ENCODE measurements at regions not wholly inside any gene's neighbourhood (a gene's known extent, or its start where the extent isn't known, plus 50 kb on each side); places are given as distances from the start of the nearest gene placed in this dataset.
A peak's percentile ranks its signal among the peaks of the same experiment; 100 is the strongest.

- TF ChIP-seq CTCF (IDR thresholded peaks at IDR 0.05; ENCODE audit: low read depth, low read length), result no peak
- Histone ChIP-seq H3K27ac (no peak overlapping the region), H3K4me3 (no peak overlapping the region), H3K36me3 (no peaks in the 10 kb centered on the region), H3K9me3 (ENCODE audit: low read depth) (no peaks in the 10 kb centered on the region), H3K4me1 (ENCODE audit: low read depth) (no peaks in the 10 kb centered on the region), H3K27me3 (no peaks in the 10 kb centered on the region)
- no peak for DNase-seq (ENCODE audit: low read depth in 1 of 2, low spot score in 1 of 2)
Observed at GRCh38 chr5:129821477-129822131, 73.7 kb downstream of the MINAR2 start.

DNA sequence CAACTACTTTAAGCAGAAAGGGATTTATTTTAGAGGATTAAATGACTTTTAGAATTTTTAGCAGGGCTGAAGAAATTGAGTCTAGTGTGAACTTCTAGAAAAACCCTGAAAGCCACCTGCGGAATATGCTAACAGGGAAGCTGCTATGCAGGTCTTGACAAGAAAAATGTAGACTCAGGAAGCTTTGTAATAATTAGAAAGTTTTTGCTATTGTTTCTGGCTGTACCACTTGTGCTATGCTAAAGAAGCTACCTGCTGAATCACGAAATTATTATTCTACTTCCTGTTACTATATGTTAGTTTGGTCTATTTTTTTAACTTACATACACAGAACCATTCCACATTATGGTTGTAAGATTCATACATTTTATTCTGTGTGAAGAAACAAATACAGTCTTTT lies 74.0 kb upstream of the CHSY3 start:
- DNase-seq (ENCODE audit: low read depth in 1 of 2, low spot score in 1 of 2), result no peak
- Histone ChIP-seq H3K27ac (no peak overlapping the region), H3K4me3 (no peak overlapping the region), H3K27me3 (no peaks in the 10 kb centered on the region), H3K9me3 (ENCODE audit: low read depth) (no peaks in the 10 kb centered on the region), H3K36me3 (no peaks in the 10 kb centered on the region), H3K4me1 (ENCODE audit: low read depth) (no peaks in the 10 kb centered on the region)
- no peak for TF ChIP-seq CTCF (IDR thresholded peaks at IDR 0.05; ENCODE audit: low read depth, low read length)

DNA sequence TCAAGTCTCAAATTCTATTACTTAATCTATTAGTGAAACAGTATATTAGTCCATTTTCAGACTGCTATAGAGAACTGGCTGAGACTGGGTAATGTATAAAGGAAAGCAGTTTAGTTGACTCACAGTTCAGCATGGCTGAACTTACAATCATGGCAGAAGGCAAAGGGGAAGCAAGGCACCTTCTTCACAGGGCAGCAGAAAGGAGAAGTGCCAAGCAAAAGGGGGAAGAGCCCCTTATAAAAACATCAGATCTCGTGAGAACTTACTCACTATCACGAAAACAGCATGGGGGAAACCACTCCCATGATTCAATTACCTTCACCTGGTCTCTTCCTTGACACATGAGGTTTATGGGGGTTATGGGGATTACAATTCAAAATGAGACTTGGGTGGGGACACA lies 67.9 kb upstream of the CHSY3 start:
- no peaks in the 10 kb centered on the region for H3K4me1 ChIP-seq (ENCODE audit: low read depth)
- peaks cover 5% of the 10 kb centered on the region for H3K27me3 ChIP-seq
- DNase-seq (ENCODE audit: low read depth in 1 of 2, low spot score in 1 of 2), result no peak
- no peak overlapping the region for H3K27ac ChIP-seq
- no peaks in the 10 kb centered on the region for H3K9me3 ChIP-seq (ENCODE audit: low read depth)
- H3K4me3 ChIP-seq, result no peak overlapping the region
- no peak for TF ChIP-seq CTCF (IDR thresholded peaks at IDR 0.05; ENCODE audit: low read depth, low read length)
- H3K36me3 ChIP-seq, result no peaks in the 10 kb centered on the region

DNA sequence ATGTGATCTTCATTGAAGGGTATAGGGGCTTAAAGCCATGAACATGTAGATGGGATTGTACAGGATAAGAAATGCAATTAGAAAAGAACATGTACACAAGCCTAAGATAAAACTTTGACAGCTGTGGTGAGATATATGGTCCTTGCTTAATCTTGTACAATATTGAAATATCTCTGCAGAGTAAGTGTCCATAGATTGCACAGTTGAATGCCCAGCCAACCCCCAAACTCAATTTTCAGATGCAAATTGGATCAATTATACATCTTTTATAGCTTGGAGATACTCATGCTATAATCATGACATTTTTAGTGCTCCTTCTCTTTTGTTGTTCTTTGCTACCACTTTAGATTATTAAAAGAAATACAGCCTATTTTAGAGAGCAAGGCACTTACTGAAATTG lies 59.5 kb upstream of the CHSY3 start:
- no peak for TF ChIP-seq CTCF (IDR thresholded peaks at IDR 0.05; ENCODE audit: low read depth, low read length)
- H3K27ac ChIP-seq, result no peak overlapping the region

DNA sequence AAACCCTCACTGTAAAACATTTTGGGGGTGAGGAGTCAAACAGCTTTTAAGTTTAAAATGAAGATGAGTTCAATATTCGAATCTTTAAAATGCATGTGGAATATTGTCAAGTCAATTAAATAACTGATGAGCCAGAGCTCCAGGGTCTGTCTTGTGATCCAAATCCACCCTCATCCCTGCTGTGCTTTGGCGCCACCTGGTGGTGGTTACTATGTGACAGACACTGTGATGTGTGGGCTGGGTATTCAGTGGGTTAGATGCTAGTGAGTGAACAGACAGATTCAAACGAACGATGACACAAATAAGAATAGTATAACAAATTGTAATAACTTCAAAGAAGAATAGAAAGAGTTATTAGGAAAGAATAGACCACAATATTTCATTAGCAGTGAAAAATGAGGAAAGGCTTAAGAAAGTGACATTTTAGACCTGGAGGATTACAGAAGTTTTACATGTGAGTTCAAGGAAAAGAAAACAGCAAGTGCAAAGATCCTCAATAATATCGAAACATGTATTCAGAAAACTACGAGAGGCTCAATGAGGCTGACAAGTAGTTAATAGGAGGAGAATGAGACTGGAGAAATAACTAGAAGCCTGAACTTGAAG lies 51.4 kb upstream of the CHSY3 start:
- no peak overlapping the region for H3K4me3 ChIP-seq
- H3K27ac ChIP-seq, result no peak overlapping the region
- no peaks in the 10 kb centered on the region for H3K9me3 ChIP-seq (ENCODE audit: low read depth)
- peak; percentile 82 to 91 for DNase-seq (ENCODE audit: low read depth in 1 of 2, low spot score in 1 of 2)
- no peaks in the 10 kb centered on the region for H3K36me3 ChIP-seq
- peak; percentile 99 for TF ChIP-seq CTCF (IDR thresholded peaks at IDR 0.05; ENCODE audit: low read depth, low read length)
- H3K27me3 ChIP-seq, result no peaks in the 10 kb centered on the region
- peaks cover 6% of the 10 kb centered on the region for H3K4me1 ChIP-seq (ENCODE audit: low read depth)

More for the DNA sequence above, 59.5 kb upstream of the CHSY3 start:
- no peak for DNase-seq (ENCODE audit: low read depth in 1 of 2, low spot score in 1 of 2)
- Histone ChIP-seq H3K36me3 (no peaks in the 10 kb centered on the region), H3K27me3 (peaks cover 5% of the 10 kb centered on the region), H3K9me3 (ENCODE audit: low read depth) (no peaks in the 10 kb centered on the region), H3K4me3 (no peak overlapping the region), H3K4me1 (ENCODE audit: low read depth) (no peaks in the 10 kb centered on the region)

Data from cardiac muscle cell (in vitro differentiated cells and primary cell).